ENCODE measurements at regions not wholly inside any gene's neighbourhood (a gene's known extent, or its start where the extent isn't known, plus 50 kb on each side); places are given as distances from the start of the nearest gene placed in this dataset.

GRCh38 chr18:11276678-11277077 is 127.3 kb upstream of the PIEZO2 start:
- H3K4me2 ChIP-seq = no peak overlapping the region
- no peak overlapping the region for H2AFZ ChIP-seq (ENCODE audit: low read depth)
- DNase-seq = no peak
- H3K79me2 ChIP-seq (ENCODE audit: insufficient read depth) = no peaks in the 10 kb centered on the region
- H3K27ac ChIP-seq (ENCODE audit: low read depth in 2 of 2, low read length in 1 of 2) = no peak overlapping the region
- no peaks in the 10 kb centered on the region for H3K4me1 ChIP-seq (ENCODE audit: control insufficient read depth in 1 of 2, insufficient read depth in 2 of 2, low read depth in 1 of 2, low read length in 1 of 2)
- no peaks in the 10 kb centered on the region for H4K20me1 ChIP-seq (ENCODE audit: insufficient read depth)
- WGBS (ENCODE audit: low lambda C conversion rate) = no CpG with 5 or more reads among the region's 2 CpGs
- CTCF ChIA-PET = no interaction called here
- H3K9me2 ChIP-seq = no peaks in the 10 kb centered on the region
- TF ChIP-seq RXRA (IDR thresholded peaks at IDR 0.05; ENCODE audit: borderline replicate concordance, low read depth) (no peak), MEF2A (IDR thresholded peaks at IDR 0.05; ENCODE audit: borderline replicate concordance, low read depth) (no peak), CTCF (IDR thresholded peaks at IDR 0.05) (no peak), EP300 (IDR thresholded peaks at IDR 0.05; ENCODE audit: borderline replicate concordance in 1 of 2, low read depth in 1 of 2, low read length in 1 of 2) (no peak), NFIC (IDR thresholded peaks at IDR 0.05; ENCODE audit: borderline replicate concordance) (no peak), SMC3 (IDR thresholded peaks at IDR 0.05; ENCODE audit: low read depth, low read length) (no peak), TAF1 (IDR thresholded peaks at IDR 0.05; ENCODE audit: borderline replicate concordance, low read depth, low read length) (no peak), FOSL2 (IDR thresholded peaks at IDR 0.05; ENCODE audit: borderline replicate concordance, low read depth) (no peak), RCOR1 (IDR thresholded peaks at IDR 0.05; ENCODE audit: low read length) (no peak), USF1 (IDR thresholded peaks at IDR 0.05; ENCODE audit: borderline replicate concordance, low read depth) (no peak), REST (IDR thresholded peaks at IDR 0.05; ENCODE audit: low read depth, low read length) (no peak), MXI1 (IDR thresholded peaks at IDR 0.05; ENCODE audit: low read depth, low read length) (no peak), GABPA (IDR thresholded peaks at IDR 0.05; ENCODE audit: low read depth) (no peak), TEAD4 (IDR thresholded peaks at IDR 0.05; ENCODE audit: borderline replicate concordance, insufficient read depth) (no peak), TCF12 (IDR thresholded peaks at IDR 0.05) (no peak)
- no peak overlapping the region for H3K9ac ChIP-seq
- H3K27me3 ChIP-seq (ENCODE audit: insufficient read depth) = no peaks in the 10 kb centered on the region
- POLR2A ChIA-PET = no interaction called here
- H3K36me3 ChIP-seq (replicated peaks in 1 of 2; ENCODE audit: control insufficient read depth in 1 of 2, insufficient read depth in 2 of 2, low read length in 1 of 2) = no peaks in the 10 kb centered on the region
- no peaks in the 10 kb centered on the region for H3K9me3 ChIP-seq
- no peak overlapping the region for H3K4me3 ChIP-seq (ENCODE audit: low read depth in 2 of 2, low read length in 1 of 2)
- no peaks in the 10 kb centered on the region for H3F3A ChIP-seq (replicated peaks; ENCODE audit: insufficient read depth)
